SK-N-SH (cell line): ENCODE measurements at regions not wholly inside any gene's neighbourhood (a gene's known extent, or its start where the extent isn't known, plus 50 kb on each side); places are given as distances from the start of the nearest gene placed in this dataset.

Experiments
- CTCF ChIA-PET: fragments of 300-600, 350-600 bp; formaldehyde crosslinking; extraction: SDS; loops from one replicate; lab custom pipeline; 2021; lab: Yijun Ruan, JAX
- POLR2A ChIA-PET: fragments of 350-600 bp; sonication (Branson Sonifier 250); formaldehyde crosslinking; extraction: SDS; loops from one replicate; lab custom pipeline; 2020; ENCODE audit warnings: antibody characterized with exemption, inconsistent platforms; lab: Yijun Ruan, JAX
- DNase-seq: peaks from one replicate; pipeline ENCODE4 v3.0.0; 2012
- H2AFZ ChIP-seq: fragments of 200-600 bp; sonication (generic); 2 replicates; pipeline ENCODE4 v1.8.1; 2016; ENCODE audit warnings: antibody characterized with exemption, mild to moderate bottlenecking, low read depth
- H3F3A ChIP-seq: fragments of 200-600 bp; sonication (generic); replicated peaks from 2 replicates; pipeline ENCODE3; 2016; ENCODE audit warnings: antibody characterized with exemption, mild to moderate bottlenecking; ENCODE audit not compliant: insufficient read depth
- H3K27ac ChIP-seq, 2 experiments: fragments of 200-500 bp in 1 of 2; fragments of 200-600 bp in 1 of 2; sonication (Bioruptor generic) in 1 of 2; sonication (generic), shearing (Covaris generic) in 1 of 2; 2 replicates each; pipeline versions ENCODE4 v1.5.1 to v1.6.1; 2014 to 2016; ENCODE audit warnings: low read depth in 2 of 2, inconsistent platforms in 1 of 2, low read length in 1 of 2, mild to moderate bottlenecking in 1 of 2, mixed read lengths in 1 of 2
- H3K27me3 ChIP-seq: fragments of 200-600 bp; sonication (generic), shearing (Covaris generic); 2 replicates; pipeline ENCODE4 v1.6.1; 2016; ENCODE audit warnings: mixed run types; ENCODE audit not compliant: insufficient read depth
- H3K36me3 ChIP-seq, 2 experiments: fragments of 200-500 bp in 1 of 2; fragments of 200-600 bp in 1 of 2; sonication (Bioruptor generic) in 1 of 2; sonication (generic) in 1 of 2; replicated peaks in 1 of 2; 2 replicates each; pipeline versions ENCODE3 to v1.5.1; 2014 to 2016; ENCODE audit warnings: low read length in 1 of 2, mild to moderate bottlenecking in 1 of 2; ENCODE audit not compliant: insufficient read depth in 2 of 2, control insufficient read depth in 1 of 2
- H3K4me1 ChIP-seq, 2 experiments: fragments of 200-500 bp in 1 of 2; fragments of 200-600 bp in 1 of 2; sonication (Bioruptor generic) in 1 of 2; sonication (generic), shearing (Covaris generic) in 1 of 2; 2 replicates each; pipeline versions ENCODE4 v1.5.1 to v1.6.1; 2014 to 2016; ENCODE audit warnings: low read depth in 1 of 2, low read length in 1 of 2, mixed run types in 1 of 2; ENCODE audit not compliant: insufficient read depth in 2 of 2, control insufficient read depth in 1 of 2
- H3K4me2 ChIP-seq: fragments of 200-600 bp; sonication (generic), shearing (Covaris generic); 2 replicates; pipeline ENCODE4 v1.6.1; 2017; ENCODE audit warnings: mixed run types
- H3K4me3 ChIP-seq, 2 experiments: fragments of 200-500 bp in 1 of 2; fragments of 200-600 bp in 1 of 2; sonication (Bioruptor generic) in 1 of 2; sonication (generic), shearing (Covaris generic) in 1 of 2; 2 replicates each; pipeline versions ENCODE4 v1.5.1 to v1.8.1; 2014 to 2016; ENCODE audit warnings: low read depth in 2 of 2, inconsistent platforms in 1 of 2, low read length in 1 of 2, mild to moderate bottlenecking in 1 of 2, mixed read lengths in 1 of 2, moderate library complexity in 1 of 2
- H3K79me2 ChIP-seq: fragments of 200-600 bp; sonication (generic); 2 replicates; pipeline ENCODE4 v1.8.1; 2017; ENCODE audit warnings: mild to moderate bottlenecking; ENCODE audit not compliant: insufficient read depth
- H3K9ac ChIP-seq: fragments of 200-600 bp; sonication (generic); 2 replicates; pipeline ENCODE4 v1.6.1; 2017; ENCODE audit warnings: mixed run types
- H3K9me2 ChIP-seq: fragments of 200-600 bp; sonication (generic); 2 replicates; pipeline ENCODE4 v1.6.1; 2017; ENCODE audit warnings: mixed run types
- H3K9me3 ChIP-seq: fragments of 200-600 bp; sonication (generic); 2 replicates; pipeline ENCODE4 v1.6.1; 2017; ENCODE audit warnings: mixed run types, mild to moderate bottlenecking, moderate library complexity
- H4K20me1 ChIP-seq: fragments of 200-600 bp; sonication (generic); 2 replicates; pipeline ENCODE4 v1.6.1; 2017; ENCODE audit warnings: mild to moderate bottlenecking, mixed run types; ENCODE audit not compliant: insufficient read depth
- CHD2 ChIP-seq: fragments of 150-350 bp; IDR thresholded peaks from 2 replicates; pipeline ENCODE4 v1.6.1; 2018; ENCODE audit warnings: low read length; ENCODE audit not compliant: partially characterized antibody
- ELF1 ChIP-seq: IDR thresholded peaks from 2 replicates; pipeline ENCODE4 v1.4.0; 2012
- EP300 ChIP-seq, 2 experiments: IDR thresholded peaks; 2 replicates each; pipeline versions ENCODE4 v1.4.0 to v1.6.1; 2012; ENCODE audit warnings: borderline replicate concordance in 1 of 2, low read depth in 1 of 2, low read length in 1 of 2
- FOXJ3 ChIP-seq: sonication (generic); formaldehyde crosslinking; IDR thresholded peaks from 2 replicates; pipeline ENCODE4 v1.5.1; 2020; ENCODE audit warnings: mild to moderate bottlenecking, missing genetic modification reagents
- FOXM1 ChIP-seq: IDR thresholded peaks from 2 replicates; pipeline ENCODE4 v1.4.0; 2012; ENCODE audit warnings: low read depth, mild to moderate bottlenecking
- MEF2A ChIP-seq: IDR thresholded peaks from 2 replicates; pipeline ENCODE4 v1.4.0; 2012; ENCODE audit warnings: low read depth, borderline replicate concordance
- MXI1 ChIP-seq: IDR thresholded peaks from 2 replicates; pipeline ENCODE4 v1.6.1; 2012; ENCODE audit warnings: mild to moderate bottlenecking, low read depth, low read length, improper control_type of control experiment
- NFIC ChIP-seq: IDR thresholded peaks from 2 replicates; pipeline ENCODE4 v1.4.0; 2012; ENCODE audit warnings: borderline replicate concordance
- RCOR1 ChIP-seq: fragments of 150-350 bp; IDR thresholded peaks from 2 replicates; pipeline ENCODE4 v1.6.1; 2017; ENCODE audit warnings: antibody characterized with exemption, low read length
- RFX5 ChIP-seq: IDR thresholded peaks from 2 replicates; pipeline ENCODE4 v1.6.1; 2012; ENCODE audit warnings: mild to moderate bottlenecking, improper control_type of control experiment, low read length
- SMC3 ChIP-seq: IDR thresholded peaks from 2 replicates; pipeline ENCODE4 v1.6.1; 2012; ENCODE audit warnings: low read depth, low read length, improper control_type of control experiment
- TAF1 ChIP-seq: IDR thresholded peaks from 2 replicates; pipeline ENCODE4 v1.6.1; 2012; ENCODE audit warnings: low read depth, mild to moderate bottlenecking, low read length, moderate library complexity, borderline replicate concordance
- TEAD4 ChIP-seq: IDR thresholded peaks from 2 replicates; pipeline ENCODE4 v1.4.0; 2012; ENCODE audit warnings: mild to moderate bottlenecking, borderline replicate concordance; ENCODE audit not compliant: insufficient read depth
- YY1 ChIP-seq: IDR thresholded peaks from 2 replicates; pipeline ENCODE4 v1.4.0; 2012; ENCODE audit warnings: low read depth, mild to moderate bottlenecking
- WGBS: methylation state at CpG from one replicate; pipeline ENCODE4 v1.1.6; 2017; ENCODE audit warnings: low lambda C conversion rate; 5-methylcytosine and 5-hydroxymethylcytosine counted together
- TF ChIP-seq, protein P1 (sequence below): IDR thresholded peaks from 2 replicates; pipeline ENCODE4; 2012
- TF ChIP-seq, protein P2 (sequence below): IDR thresholded peaks from 2 replicates; pipeline ENCODE4 v1.6.1; 2012; ENCODE audit warnings: mild to moderate bottlenecking, low read depth, low read length, moderate library complexity
- TF ChIP-seq, protein P3 (sequence below): IDR thresholded peaks from 2 replicates; pipeline ENCODE4 v1.4.0; 2012; ENCODE audit warnings: low read depth
- TF ChIP-seq, protein P4 (sequence below): fragments of 200-600 bp; sonication (generic); IDR thresholded peaks from 2 replicates; pipeline ENCODE4 v1.6.1; 2017; ENCODE audit warnings: antibody characterized with exemption, mild to moderate bottlenecking, moderate library complexity

DNA sequence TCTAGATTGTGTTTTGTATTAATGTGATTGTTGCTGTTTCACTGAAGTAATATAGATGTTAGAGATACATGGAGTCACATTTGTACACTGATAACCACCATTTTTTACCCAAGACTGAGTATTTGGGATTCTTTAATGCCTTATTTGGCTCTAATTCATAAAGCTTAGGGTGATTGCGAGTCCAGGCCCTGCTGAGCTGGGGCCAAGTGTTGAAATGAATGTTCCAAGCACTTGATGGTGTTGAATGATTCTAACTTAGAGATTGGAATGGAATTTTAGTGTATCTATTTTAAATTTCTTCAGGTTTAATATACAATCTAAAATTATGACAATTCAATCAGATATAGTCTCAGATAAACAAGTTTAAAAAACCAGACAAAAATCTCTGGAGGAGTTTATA, 329.4 kb upstream of the SLC35B3 start:
- H3K4me3 ChIP-seq, result no peak overlapping the region
- no peak overlapping the region for H3K4me2 ChIP-seq
- no peaks in the 10 kb centered on the region for H3K9me2 ChIP-seq
- no peak for DNase-seq
- POLR2A ChIA-PET, result no interaction called here
- no peaks in the 10 kb centered on the region for H3K9me3 ChIP-seq
- no peaks in the 10 kb centered on the region for H4K20me1 ChIP-seq
- CTCF ChIA-PET, result no interaction called here
- no peaks in the 10 kb centered on the region for H3K27me3 ChIP-seq
- TF ChIP-seq, protein P1, sequence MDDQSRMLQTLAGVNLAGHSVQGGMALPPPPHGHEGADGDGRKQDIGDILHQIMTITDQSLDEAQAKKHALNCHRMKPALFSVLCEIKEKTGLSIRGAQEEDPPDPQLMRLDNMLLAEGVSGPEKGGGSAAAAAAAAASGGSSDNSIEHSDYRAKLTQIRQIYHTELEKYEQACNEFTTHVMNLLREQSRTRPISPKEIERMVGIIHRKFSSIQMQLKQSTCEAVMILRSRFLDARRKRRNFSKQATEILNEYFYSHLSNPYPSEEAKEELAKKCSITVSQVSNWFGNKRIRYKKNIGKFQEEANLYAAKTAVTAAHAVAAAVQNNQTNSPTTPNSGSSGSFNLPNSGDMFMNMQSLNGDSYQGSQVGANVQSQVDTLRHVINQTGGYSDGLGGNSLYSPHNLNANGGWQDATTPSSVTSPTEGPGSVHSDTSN, result no peak
- TF ChIP-seq ELF1 (no peak), CHD2 (no peak), TEAD4 (no peak), NFIC (no peak), RCOR1 (no peak), FOXM1 (no peak), MXI1 (no peak), FOXJ3 (CRISPR knock-in tag) (no peak), YY1 (no peak), RFX5 (no peak), TAF1 (no peak), MEF2A (no peak), SMC3 (no peak), EP300 (IDR thresholded peaks at IDR 0.05; ENCODE audit: borderline replicate concordance in 1 of 2, low read depth in 1 of 2, low read length in 1 of 2) (no peak)
- TF ChIP-seq, protein P2, sequence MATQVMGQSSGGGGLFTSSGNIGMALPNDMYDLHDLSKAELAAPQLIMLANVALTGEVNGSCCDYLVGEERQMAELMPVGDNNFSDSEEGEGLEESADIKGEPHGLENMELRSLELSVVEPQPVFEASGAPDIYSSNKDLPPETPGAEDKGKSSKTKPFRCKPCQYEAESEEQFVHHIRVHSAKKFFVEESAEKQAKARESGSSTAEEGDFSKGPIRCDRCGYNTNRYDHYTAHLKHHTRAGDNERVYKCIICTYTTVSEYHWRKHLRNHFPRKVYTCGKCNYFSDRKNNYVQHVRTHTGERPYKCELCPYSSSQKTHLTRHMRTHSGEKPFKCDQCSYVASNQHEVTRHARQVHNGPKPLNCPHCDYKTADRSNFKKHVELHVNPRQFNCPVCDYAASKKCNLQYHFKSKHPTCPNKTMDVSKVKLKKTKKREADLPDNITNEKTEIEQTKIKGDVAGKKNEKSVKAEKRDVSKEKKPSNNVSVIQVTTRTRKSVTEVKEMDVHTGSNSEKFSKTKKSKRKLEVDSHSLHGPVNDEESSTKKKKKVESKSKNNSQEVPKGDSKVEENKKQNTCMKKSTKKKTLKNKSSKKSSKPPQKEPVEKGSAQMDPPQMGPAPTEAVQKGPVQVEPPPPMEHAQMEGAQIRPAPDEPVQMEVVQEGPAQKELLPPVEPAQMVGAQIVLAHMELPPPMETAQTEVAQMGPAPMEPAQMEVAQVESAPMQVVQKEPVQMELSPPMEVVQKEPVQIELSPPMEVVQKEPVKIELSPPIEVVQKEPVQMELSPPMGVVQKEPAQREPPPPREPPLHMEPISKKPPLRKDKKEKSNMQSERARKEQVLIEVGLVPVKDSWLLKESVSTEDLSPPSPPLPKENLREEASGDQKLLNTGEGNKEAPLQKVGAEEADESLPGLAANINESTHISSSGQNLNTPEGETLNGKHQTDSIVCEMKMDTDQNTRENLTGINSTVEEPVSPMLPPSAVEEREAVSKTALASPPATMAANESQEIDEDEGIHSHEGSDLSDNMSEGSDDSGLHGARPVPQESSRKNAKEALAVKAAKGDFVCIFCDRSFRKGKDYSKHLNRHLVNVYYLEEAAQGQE, result no peak
- TF ChIP-seq, protein P3, sequence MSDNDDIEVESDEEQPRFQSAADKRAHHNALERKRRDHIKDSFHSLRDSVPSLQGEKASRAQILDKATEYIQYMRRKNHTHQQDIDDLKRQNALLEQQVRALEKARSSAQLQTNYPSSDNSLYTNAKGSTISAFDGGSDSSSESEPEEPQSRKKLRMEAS, result no peak
- TF ChIP-seq, protein P4, sequence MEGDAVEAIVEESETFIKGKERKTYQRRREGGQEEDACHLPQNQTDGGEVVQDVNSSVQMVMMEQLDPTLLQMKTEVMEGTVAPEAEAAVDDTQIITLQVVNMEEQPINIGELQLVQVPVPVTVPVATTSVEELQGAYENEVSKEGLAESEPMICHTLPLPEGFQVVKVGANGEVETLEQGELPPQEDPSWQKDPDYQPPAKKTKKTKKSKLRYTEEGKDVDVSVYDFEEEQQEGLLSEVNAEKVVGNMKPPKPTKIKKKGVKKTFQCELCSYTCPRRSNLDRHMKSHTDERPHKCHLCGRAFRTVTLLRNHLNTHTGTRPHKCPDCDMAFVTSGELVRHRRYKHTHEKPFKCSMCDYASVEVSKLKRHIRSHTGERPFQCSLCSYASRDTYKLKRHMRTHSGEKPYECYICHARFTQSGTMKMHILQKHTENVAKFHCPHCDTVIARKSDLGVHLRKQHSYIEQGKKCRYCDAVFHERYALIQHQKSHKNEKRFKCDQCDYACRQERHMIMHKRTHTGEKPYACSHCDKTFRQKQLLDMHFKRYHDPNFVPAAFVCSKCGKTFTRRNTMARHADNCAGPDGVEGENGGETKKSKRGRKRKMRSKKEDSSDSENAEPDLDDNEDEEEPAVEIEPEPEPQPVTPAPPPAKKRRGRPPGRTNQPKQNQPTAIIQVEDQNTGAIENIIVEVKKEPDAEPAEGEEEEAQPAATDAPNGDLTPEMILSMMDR, result no peak
- H2AFZ ChIP-seq, result no peak overlapping the region
- no peak overlapping the region for H3K9ac ChIP-seq
- H3K79me2 ChIP-seq, result no peaks in the 10 kb centered on the region
- no peaks in the 10 kb centered on the region for H3F3A ChIP-seq
- no peaks in the 10 kb centered on the region for H3K4me1 ChIP-seq
- WGBS, result 0% methylated on average over 1 of the region's 1 CpG
- H3K36me3 ChIP-seq, result no peaks in the 10 kb centered on the region
- H3K27ac ChIP-seq, result no peak overlapping the region
